ENCODE measurements at regions not wholly inside any gene's neighbourhood (a gene's known extent, or its start where the extent isn't known, plus 50 kb on each side); places are given as distances from the start of the nearest gene placed in this dataset.

- no peak for DNase-seq
These were observed 57.1 kb upstream of the ATG10 start for GRCh38 chr5:81914696-81915095.

- DNase-seq, result no peak
These were observed 58.9 kb upstream of the ATG10 start for GRCh38 chr5:81912933-81913332.

DNA sequence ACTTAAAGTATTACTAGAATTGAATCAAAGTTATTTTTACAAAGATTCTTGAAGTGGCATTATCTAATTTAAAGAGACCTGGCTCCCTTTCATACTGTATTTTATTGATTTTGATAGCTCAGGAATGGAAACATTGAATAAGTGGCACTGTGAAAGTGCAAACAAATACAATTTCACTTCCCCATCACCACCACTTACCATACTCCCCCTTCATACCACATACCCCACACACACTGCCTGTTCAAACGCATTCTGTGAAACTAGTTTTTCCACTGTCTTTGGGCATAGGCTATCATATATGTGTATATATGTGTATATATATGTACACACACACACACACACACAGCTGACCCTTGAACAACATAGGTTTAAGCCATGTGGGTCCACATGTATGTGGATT, 62.1 kb upstream of the ATG10 start:
- DNase-seq, result no peak

GRCh38 chr5:81908771-81909170, 63.1 kb upstream of the ATG10 start:
- no peak for DNase-seq

- no peak for DNase-seq
These were observed 63.8 kb upstream of the ATG10 start for GRCh38 chr5:81908044-81908443.

DNA sequence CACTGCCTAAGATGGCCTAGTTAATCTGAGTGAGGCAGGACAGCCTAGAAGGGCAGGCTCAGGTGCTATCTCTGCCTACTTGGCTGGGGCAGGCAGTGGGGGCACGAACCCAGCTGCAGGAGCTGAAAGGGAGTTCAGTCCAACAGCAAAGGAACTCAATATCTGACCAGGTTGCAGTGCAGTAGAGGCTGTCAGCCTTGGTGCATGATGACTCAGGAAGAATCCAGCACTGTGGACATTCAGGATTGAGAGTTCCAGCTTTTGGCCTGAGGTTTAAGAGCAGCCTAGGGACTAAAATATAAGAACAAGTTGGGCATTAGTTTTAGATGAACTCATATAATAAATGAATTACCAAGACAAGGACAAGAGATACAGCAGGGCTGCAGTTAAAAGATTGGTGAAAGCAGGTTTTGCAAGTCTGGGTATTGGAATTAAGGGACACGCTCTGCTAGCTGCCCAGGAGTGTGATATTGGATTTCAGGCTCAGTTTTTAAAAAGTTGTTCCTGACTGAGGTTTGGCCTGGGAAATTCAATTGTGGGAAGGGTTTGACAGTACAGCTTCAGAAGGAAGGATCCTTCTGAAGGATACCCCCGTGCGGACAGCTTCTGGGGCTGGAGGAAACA, 64.7 kb upstream of the ATG10 start:
- DNase-seq, result no peak

- DNase-seq, result no peak
These were observed 65.7 kb upstream of the ATG10 start for GRCh38 chr5:81906086-81906485.

GRCh38 chr5:81904861-81905260, 67.0 kb upstream of the ATG10 start:
- DNase-seq, result no peak

- DNase-seq, result no peak
These were observed 67.7 kb upstream of the ATG10 start for GRCh38 chr5:81904166-81904565.

DNA sequence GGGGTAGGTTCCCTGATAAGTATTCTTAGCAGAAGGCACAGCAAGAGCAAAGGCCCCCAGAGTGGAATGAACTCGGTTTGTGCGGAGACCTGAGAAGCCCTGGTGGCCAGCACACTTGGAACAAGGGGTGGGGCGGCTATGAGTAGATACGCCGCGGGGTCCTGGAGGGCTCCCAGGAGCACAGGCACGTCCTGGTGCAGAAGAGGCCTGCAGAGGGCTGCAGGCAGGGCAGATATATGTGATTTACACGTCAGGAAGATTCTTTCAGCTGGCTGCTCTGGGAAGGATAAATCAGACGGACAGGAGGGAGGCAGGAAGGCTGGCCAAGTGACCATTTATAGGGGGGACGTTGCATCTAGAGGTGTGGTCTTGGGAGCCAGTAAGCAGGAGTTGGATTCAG, 70.2 kb upstream of the ATG10 start:
- no peak for DNase-seq

DNA sequence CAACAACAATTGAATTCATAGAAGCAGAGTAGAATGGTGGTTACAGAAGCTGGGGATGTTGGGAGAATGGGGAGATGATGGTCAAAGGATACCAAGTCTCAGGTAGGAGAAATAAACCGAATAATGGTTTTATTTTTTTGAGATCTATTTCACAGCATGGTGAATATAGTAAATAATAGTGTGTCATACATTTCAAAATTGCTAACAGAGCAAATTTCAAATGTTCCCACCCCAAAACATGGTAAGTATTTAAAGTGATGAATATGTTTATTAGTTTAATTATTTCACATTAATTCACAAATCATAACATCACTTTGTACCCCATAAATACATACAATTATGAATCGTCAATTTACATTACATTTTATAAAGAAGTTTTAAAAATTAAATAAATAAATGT, 72.7 kb upstream of the ATG10 start:
- DNase-seq, result no peak

DNA sequence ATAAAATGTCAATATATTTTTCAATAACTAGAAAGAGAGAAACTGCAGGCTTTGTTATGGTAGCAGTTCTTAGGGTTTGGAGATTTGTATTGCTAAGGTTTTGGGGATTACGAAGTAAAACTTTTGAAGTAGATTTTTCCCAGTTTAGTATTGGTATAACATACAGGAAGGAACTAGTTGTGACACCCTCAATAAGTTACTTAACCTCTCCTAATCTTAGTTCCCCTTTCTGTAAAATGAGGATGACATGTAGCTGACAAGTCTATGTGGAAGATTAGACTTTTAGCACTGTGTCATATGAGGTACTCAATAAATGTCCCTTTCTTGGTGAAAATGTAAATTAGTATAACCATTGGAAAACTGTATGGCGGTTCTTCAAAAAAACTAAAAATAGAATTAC, 73.4 kb upstream of the ATG10 start:
- DNase-seq, result no peak

DNA sequence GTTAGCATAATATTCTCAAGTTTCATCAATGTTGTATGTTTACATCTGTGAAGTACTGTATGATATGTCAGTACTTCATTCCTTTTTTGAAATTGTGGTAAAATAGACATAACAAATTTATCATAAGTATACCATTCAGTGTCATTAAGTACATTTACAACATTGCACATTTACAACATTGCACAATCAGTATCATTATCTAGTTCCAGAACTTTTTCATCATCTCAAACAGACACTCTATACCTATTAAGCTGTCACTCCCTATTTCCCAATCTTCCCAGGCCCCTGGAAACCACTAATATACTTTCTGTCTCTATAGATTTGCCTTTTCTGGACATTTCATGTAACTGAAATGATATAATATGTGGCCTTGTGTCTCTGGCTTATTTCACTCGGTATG, 75.1 kb upstream of the ATG10 start:
- DNase-seq, result no peak

- no peak for DNase-seq
These were observed 76.5 kb upstream of the ATG10 start for GRCh38 chr5:81895307-81895706.

DNA sequence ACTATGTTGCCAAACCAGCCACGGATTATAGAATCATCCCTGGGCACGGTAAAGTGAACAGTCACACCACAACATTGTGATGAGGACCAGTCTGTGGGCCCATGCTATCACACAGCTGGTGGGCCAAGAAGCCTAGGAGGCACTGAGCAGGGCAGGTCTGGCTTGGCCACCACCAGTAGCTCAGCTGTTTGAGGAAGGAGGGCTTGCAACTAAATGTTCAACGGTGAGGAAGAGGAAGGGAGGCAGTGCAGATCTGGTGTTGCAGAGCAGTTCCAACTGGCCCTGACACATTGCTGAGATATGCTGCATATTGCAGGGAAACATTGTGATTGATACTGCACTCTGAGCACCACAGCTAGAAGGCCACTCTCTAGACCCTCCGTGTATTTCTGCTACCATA, 77.9 kb upstream of the ATG10 start:
- no peak for DNase-seq

- DNase-seq, result no peak
These were observed 87.0 kb upstream of the ATG10 start for GRCh38 chr5:81884871-81885270.

- DNase-seq, result no peak
These were observed 88.5 kb upstream of the ATG10 start for GRCh38 chr5:81883371-81883770.

DNA sequence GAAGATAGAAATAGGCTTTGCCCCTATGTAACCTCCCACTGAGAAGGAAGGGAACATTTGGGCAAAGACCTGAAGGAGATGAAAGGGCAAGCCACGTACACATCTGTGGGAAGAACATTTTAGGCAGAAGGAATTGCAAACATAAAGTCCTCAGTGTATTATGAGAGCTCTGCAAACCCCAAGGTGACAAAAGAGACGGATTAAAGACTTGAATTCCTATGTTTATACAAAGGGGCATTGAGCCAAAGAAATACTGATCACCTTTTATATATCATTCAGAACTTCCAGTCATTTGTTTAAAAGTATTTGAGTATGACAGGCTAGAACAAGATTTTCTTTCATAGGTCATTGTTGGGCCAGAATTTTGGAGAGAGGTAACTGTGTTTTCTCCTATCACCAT, 90.2 kb upstream of the ATG10 start:
- DNase-seq, result no peak

DNA sequence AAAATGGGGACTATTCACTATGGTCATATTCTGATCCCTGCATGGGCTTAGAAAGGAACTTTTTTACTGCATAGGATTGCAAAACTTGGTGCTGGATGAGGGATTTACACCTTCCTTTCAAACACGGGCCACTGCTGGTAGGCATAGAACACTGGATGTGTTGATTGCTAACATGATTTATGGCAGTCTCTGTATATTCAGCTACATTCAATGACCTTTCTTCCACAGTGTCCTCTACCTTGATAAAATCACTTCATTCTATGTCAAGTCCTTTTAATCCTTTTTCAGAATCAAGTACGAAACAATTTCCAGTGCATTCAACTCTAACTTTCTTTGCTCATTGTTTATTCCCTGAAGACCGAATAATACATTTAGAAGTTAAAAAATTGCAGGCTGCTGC, 91.9 kb upstream of the ATG10 start:
- no peak for DNase-seq

DNA sequence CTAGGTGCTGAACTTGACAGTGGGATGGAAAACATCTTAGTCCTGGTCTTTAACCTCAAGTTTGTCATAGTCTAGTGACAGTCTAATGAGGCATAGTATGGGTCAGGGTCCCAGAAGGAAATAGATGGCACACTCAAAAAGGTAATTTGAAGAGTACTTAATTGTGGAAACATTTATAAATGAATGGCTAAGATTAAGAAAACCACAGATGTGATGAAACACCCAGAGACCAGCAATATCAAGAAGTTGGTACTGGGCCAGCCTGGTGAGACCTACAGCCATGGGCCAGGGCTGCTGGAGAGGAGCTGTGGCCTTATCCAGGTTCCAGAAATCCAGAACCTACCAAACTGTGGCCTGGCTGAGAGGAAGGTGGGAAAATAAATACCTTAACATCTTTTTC, 93.5 kb upstream of the ATG10 start:
- no peak for DNase-seq

DNA sequence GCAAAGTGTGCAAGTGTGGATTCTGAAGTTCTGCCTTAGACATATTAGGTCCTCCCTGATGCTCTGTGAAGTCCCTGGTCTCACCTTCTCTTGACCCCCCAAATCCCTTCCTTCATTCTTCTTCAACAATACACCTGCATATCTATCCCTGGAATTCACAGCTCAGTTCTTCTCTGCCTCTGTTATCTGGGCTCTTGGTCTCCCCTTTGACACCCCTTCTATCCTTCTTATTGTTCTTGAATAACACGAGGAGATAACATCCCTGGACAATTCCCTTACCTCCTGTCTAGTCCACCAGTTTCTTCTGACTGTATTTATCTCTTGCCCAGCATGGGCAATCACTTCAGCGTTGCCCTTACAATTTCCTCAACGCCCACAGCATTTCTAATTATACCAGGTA, 104.8 kb upstream of the ATG10 start:
- DNase-seq, result no peak

GRCh38 chr5:81860778-81861177, 109.9 kb upstream of the SSBP2 start:
- DNase-seq, result no peak

DNA sequence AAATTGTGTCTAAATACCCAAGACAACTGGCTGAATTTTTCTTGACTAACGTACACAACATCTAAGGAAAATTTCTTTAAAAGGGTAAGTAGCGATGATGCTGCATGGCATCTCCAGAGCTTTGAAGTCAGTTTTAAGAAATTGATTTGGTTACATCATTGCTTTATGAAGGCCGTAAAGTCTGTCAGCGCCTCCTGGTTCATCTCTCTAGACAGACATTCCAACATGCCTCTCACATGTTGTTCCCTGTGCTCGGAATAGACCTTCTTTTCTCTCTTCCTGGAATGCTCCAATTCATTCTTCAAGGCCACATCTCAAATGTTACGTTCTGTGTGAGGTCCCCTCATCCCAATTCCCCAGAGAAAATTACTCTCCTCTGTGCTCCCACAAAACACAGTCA, 108.7 kb upstream of the SSBP2 start:
- DNase-seq, result no peak

DNA sequence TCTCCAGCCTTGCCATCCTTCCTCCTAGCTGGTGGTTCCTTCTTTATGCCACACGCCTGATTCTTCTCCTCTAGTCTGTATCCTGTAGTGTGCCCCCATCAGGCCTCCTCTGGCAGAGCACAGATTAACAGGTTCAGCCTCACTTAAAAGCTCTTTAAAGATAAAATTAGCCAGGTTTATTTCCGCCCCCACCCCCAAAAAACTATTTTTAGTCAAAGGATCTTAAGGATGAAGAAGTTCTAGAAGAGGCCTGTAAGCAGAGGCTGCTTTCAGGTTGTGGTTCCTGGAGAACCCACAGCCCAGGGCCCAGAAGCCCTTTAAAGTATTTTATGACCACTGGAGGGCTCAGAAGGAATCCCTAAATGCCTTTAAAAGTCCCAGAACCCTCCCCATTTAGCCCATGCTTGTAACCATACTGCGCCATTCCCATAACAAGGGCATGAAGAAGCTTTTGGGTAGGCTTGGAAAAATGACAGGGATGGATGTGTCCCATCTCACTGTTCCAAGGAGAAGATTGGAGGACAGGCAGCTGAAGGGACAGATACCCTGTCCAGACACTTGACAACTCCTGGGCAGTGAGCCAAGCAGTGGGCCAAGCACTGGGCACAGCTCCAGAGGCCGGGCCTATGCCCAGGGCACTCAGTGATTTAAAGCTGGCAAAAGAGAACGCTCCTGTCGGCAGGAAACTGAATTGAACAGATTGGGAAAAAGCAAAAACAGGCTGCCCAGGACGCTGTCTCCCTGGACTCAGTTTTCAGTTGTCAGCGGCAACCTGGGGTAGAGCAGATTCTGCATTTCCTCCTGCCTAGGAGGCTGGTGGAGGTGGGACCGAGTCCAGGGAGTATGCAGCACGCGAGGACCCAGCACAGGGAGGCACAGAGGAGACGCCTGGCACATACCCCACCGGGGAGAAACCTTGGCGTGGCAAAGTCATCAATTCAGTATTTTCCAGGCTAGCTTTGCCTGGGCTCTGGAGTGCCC, 106.3 kb upstream of the SSBP2 start:
- DNase-seq, result peak; percentile 86

DNA sequence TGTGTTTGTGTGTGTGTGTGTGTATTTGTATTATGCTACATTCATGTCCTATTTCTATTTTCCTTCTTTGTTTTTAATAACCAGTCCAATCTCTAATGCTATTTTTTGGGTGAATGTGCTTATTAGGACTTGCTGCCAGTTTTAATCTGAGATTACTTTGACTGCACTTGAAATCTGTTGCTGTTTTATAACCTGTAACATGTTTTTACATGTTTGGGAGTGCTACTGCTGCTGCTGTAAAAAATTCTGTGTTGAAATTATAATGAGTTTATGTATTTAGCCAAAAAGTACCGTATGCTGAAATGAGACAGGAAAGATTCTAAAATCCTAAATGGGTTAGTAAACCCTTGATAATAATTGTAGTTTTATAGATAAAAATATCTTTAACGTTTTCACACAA, 104.7 kb upstream of the SSBP2 start:
- no peak for DNase-seq

Data from NCI-H2029 (cell line).